Body of pancreas (tissue), 4 donors: ENCODE measurements at regions not wholly inside any gene's neighbourhood (a gene's known extent, or its start where the extent isn't known, plus 50 kb on each side); places are given as distances from the start of the nearest gene placed in this dataset.

ENCODE experiments used
- CTCF ChIP-seq, 7 experiments: fragments of 450-650 bp in 4 of 7; fragments of 200-600 bp in 3 of 7; sonication (generic) in 3 of 7; IDR thresholded peaks; one replicate each; pipeline ENCODE4 v1.5.1; 2016 to 2019; ENCODE audit warnings: antibody characterized with exemption in 7 of 7
- POLR2A ChIP-seq, 3 donors: fragments of 450-650 bp; IDR thresholded peaks; one replicate each; pipeline ENCODE4 v1.6.1; 2016; ENCODE audit warnings: antibody characterized with exemption in 3 of 3, mild to moderate bottlenecking in 2 of 3

GRCh38 chr1:184153731-184154130 lies 102.2 kb downstream of the TSEN15 start:
- no peak for TF ChIP-seq CTCF (IDR thresholded peaks at IDR 0.05)
- no peak for TF ChIP-seq POLR2A (IDR thresholded peaks at IDR 0.05)
